HEK293T (cell line): ENCODE measurements at regions not wholly inside any gene's neighbourhood (a gene's known extent, or its start where the extent isn't known, plus 50 kb on each side); places are given as distances from the start of the nearest gene placed in this dataset.
A peak's percentile ranks its signal among the peaks of the same experiment; 100 is the strongest.
"Not testable (repeated sequence)": the region's sequence is repeated elsewhere in the genome, so short reads cannot be mapped to it uniquely, and the experiment has no call there.

Experiments used
- CTCF ChIA-PET: fragments of 350-600 bp; formaldehyde crosslinking; extraction: SDS; loops from one replicate; lab custom pipeline; 2021; ENCODE audit warnings: antibody characterized with exemption, inconsistent platforms; lab: Yijun Ruan, JAX
- POLR2A ChIA-PET: fragments of 350-600 bp; formaldehyde crosslinking; extraction: SDS; loops from one replicate; lab custom pipeline; 2020; ENCODE audit warnings: antibody characterized with exemption, inconsistent platforms; lab: Yijun Ruan, JAX
- DNase-seq: peaks from one replicate; pipeline ENCODE4 v3.0.0; 2012; ENCODE audit warnings: mixed read lengths; ENCODE audit errors: extremely low spot score
- ARNT ChIP-seq: fragments of 450-650 bp; IDR thresholded peaks from 2 replicates; pipeline ENCODE4 v1.6.1; 2017; ENCODE audit warnings: mild to moderate bottlenecking
- BHLHE40 ChIP-seq: fragments of 450-650 bp; IDR thresholded peaks from 2 replicates; pipeline ENCODE4 v1.6.1; 2016; ENCODE audit warnings: mild to moderate bottlenecking, moderate library complexity, borderline replicate concordance
- CTBP1 ChIP-seq: fragments of 450-650 bp; IDR thresholded peaks from 2 replicates; pipeline ENCODE4 v1.6.1; 2016; ENCODE audit warnings: borderline replicate concordance
- ELF4 ChIP-seq: fragments of 450-650 bp; IDR thresholded peaks from 2 replicates; pipeline ENCODE4 v1.6.1; 2017; ENCODE audit warnings: antibody characterized with exemption
- FOXA1 ChIP-seq: fragments of 450-650 bp; IDR thresholded peaks from 2 replicates; pipeline ENCODE4 v1.6.1; 2016; ENCODE audit warnings: mild to moderate bottlenecking
- FOXK2 ChIP-seq: fragments of 450-650 bp; IDR thresholded peaks from 2 replicates; pipeline ENCODE4 v1.6.1; 2016; ENCODE audit warnings: mild to moderate bottlenecking
- FOXM1 ChIP-seq: fragments of 450-650 bp; IDR thresholded peaks from 2 replicates; pipeline ENCODE4 v1.6.1; 2017; ENCODE audit warnings: mild to moderate bottlenecking, borderline replicate concordance
- HDGF ChIP-seq: fragments of 450-650 bp; IDR thresholded peaks from 2 replicates; pipeline ENCODE4 v1.6.1; 2017; ENCODE audit warnings: antibody characterized with exemption, borderline replicate concordance
- L3MBTL2 ChIP-seq: fragments of 450-650 bp; conservative IDR thresholded peaks from 2 replicates; pipeline ENCODE4 v1.6.1; 2016; ENCODE audit warnings: mild to moderate bottlenecking
- LEF1 ChIP-seq: fragments of 450-650 bp; IDR thresholded peaks from 2 replicates; pipeline ENCODE4 v1.6.1; 2017; ENCODE audit warnings: mild to moderate bottlenecking, borderline replicate concordance
- NFRKB ChIP-seq: fragments of 450-650 bp; IDR thresholded peaks from 2 replicates; pipeline ENCODE4 v1.6.1; 2016; ENCODE audit warnings: mild to moderate bottlenecking, moderate library complexity
- PKNOX1 ChIP-seq: fragments of 450-650 bp; IDR thresholded peaks from 2 replicates; pipeline ENCODE4 v1.6.1; 2016
- SP1 ChIP-seq: fragments of 450-650 bp; IDR thresholded peaks from 2 replicates; pipeline ENCODE4 v1.6.1; 2017
- SUZ12 ChIP-seq: fragments of 450-650 bp; IDR thresholded peaks from 2 replicates; pipeline ENCODE4 v1.6.1; 2016; ENCODE audit warnings: mild to moderate bottlenecking
- TARDBP ChIP-seq: fragments of 450-650 bp; IDR thresholded peaks from 2 replicates; pipeline ENCODE4 v1.6.1; 2016
- ZNF384 ChIP-seq: fragments of 450-650 bp; IDR thresholded peaks from 2 replicates; pipeline ENCODE4 v1.6.1; 2016

- ChIA-PET POLR2A (no interaction called here), CTCF (no interaction called here)
- no peak for DNase-seq
- TF ChIP-seq CTBP1 (no peak), ZNF384 (no peak), SP1 (no peak), FOXM1 (no peak), BHLHE40 (no peak), ARNT (no peak), TARDBP (no peak), HDGF (no peak), FOXK2 (no peak), SUZ12 (no peak), NFRKB (no peak), ELF4 (no peak), FOXA1 (no peak), LEF1 (no peak)
Measured at GRCh38 chr6:8624665-8625064, 189.3 kb upstream of the SLC35B3 start.

- POLR2A ChIA-PET, result no interaction called here
- TF ChIP-seq FOXM1, result no peak
- TF ChIP-seq BHLHE40, result no peak
- no peak for TF ChIP-seq HDGF
- TF ChIP-seq ARNT, result no peak
- no peak for TF ChIP-seq FOXA1
- TF ChIP-seq ELF4, result no peak
- TF ChIP-seq L3MBTL2, result no peak
- no peak for TF ChIP-seq TARDBP
- no peak for TF ChIP-seq CTBP1
- TF ChIP-seq LEF1, result no peak
- TF ChIP-seq NFRKB, result no peak
- TF ChIP-seq PKNOX1, result no peak
- TF ChIP-seq ZNF384, result no peak
- no peak for TF ChIP-seq SUZ12
- CTCF ChIA-PET, result interaction anchor here (0.6 to 0.8 kb wide), 2 partner anchors 25 to 124 kb away, joined by 3 read pairs; no protein-coding TSS in a partner anchor
- DNase-seq, result no peak
Measured at GRCh38 chr6:8623441-8623840, 188.1 kb upstream of the SLC35B3 start.

- TF ChIP-seq CTBP1 (no peak), SP1 (no peak), NFRKB (no peak), SUZ12 (no peak), PKNOX1 (no peak), FOXK2 (no peak), ELF4 (no peak)
- ChIA-PET POLR2A (no interaction called here), CTCF (no interaction called here)
- no peak for DNase-seq
Measured at GRCh38 chr6:8619853-8620252, 184.5 kb upstream of the SLC35B3 start.

- CTCF ChIA-PET, DNase-seq, POLR2A ChIA-PET: not testable (repeated sequence)
Measured at GRCh38 chr6:8619408-8619807, 184.1 kb upstream of the SLC35B3 start.

GRCh38 chr6:8608737-8609136 is 173.4 kb upstream of the SLC35B3 start:
- TF ChIP-seq LEF1, result no peak
- no peak for TF ChIP-seq NFRKB
- no peak for TF ChIP-seq TARDBP
- TF ChIP-seq CTBP1, result no peak
- no peak for TF ChIP-seq ARNT
- no peak for TF ChIP-seq SP1
- no peak for TF ChIP-seq FOXA1
- TF ChIP-seq L3MBTL2, result no peak
- TF ChIP-seq HDGF, result no peak
- TF ChIP-seq FOXM1, result no peak
- TF ChIP-seq FOXK2, result no peak
- TF ChIP-seq ELF4, result no peak
- no peak for TF ChIP-seq PKNOX1
- no peak for TF ChIP-seq SUZ12
- no peak for TF ChIP-seq ZNF384
- TF ChIP-seq BHLHE40, result no peak
- POLR2A ChIA-PET, result no interaction called here
- no peak for DNase-seq
- CTCF ChIA-PET, result no interaction called here

GRCh38 chr6:8589941-8590729 is 154.8 kb upstream of the SLC35B3 start:
- TF ChIP-seq TARDBP (no peak), FOXA1 (no peak), FOXM1 (0 out of 2 replicates have a peak, but pooled peaks have one; percentile 14), L3MBTL2 (no peak), ZNF384 (no peak), HDGF (no peak)
- ChIA-PET POLR2A (no interaction called here), CTCF (no interaction called here)
- peak; percentile 58 for DNase-seq

- CTCF ChIA-PET, result no interaction called here
- POLR2A ChIA-PET, result no interaction called here
- no peak for DNase-seq
- no peak for TF ChIP-seq ARNT
- no peak for TF ChIP-seq CTBP1
- TF ChIP-seq TARDBP, result no peak
- TF ChIP-seq FOXA1, result no peak
- TF ChIP-seq SUZ12, result no peak
- no peak for TF ChIP-seq ZNF384
- no peak for TF ChIP-seq BHLHE40
- TF ChIP-seq ELF4, result no peak
- TF ChIP-seq PKNOX1, result no peak
Measured at GRCh38 chr6:8588176-8588575, 152.8 kb upstream of the SLC35B3 start.
